ENCODE measurements at regions not wholly inside any gene's neighbourhood (a gene's known extent, or its start where the extent isn't known, plus 50 kb on each side); places are given as distances from the start of the nearest gene placed in this dataset.

- TF ChIP-seq EZH2 (IDR thresholded peaks at IDR 0.05; ENCODE audit: insufficient read depth, poor library complexity, severe bottlenecking) = no peak
- TF ChIP-seq EZH2phosphoT487 (IDR thresholded peaks at IDR 0.05; ENCODE audit: insufficient read depth, low read depth) = no peak
Measured at GRCh38 chr1:216905781-216906180, 182.6 kb upstream of the ESRRG start.

Measured in GM23248 (cell line).